ENCODE measurements at regions not wholly inside any gene's neighbourhood (a gene's known extent, or its start where the extent isn't known, plus 50 kb on each side); places are given as distances from the start of the nearest gene placed in this dataset.

GRCh38 chr14:65277027-65277426 lies 135.5 kb upstream of the FUT8 start:
- Histone ChIP-seq H4K20me1 (no peaks in the 10 kb centered on the region), H3K4me2 (no peak overlapping the region), H3K27me3 (no peaks in the 10 kb centered on the region; a peak in 1 of 22 replicates), H3K9me3 (replicated peaks in 1 of 11) (peaks cover 9 to 19% (median 16%) of the 10 kb centered on the region in 11 experiments; a peak in 19 of 22 replicates), H3K9ac (no peak overlapping the region), H3K27ac (no peak overlapping the region), H3K4me3 (no peak overlapping the region), H3K4me1 (peaks cover 4 to 6% (median 5%) of the 10 kb centered on the region in 10 experiments; a peak in 19 of 20 replicates), H3K36me3 (no peaks in the 10 kb centered on the region)
- TF ChIP-seq Cebpa-rat (IDR thresholded peaks at IDR 0.05): no peak

- no peak overlapping the region for H3K4me2 ChIP-seq
- H3K9me3 ChIP-seq (replicated peaks in 1 of 11): peaks cover 9 to 19% (median 16%) of the 10 kb centered on the region in 11 experiments; a peak in 19 of 22 replicates
- no peak for TF ChIP-seq Cebpa-rat (IDR thresholded peaks at IDR 0.05)
- no peaks in the 10 kb centered on the region; a peak in 1 of 22 replicates for H3K27me3 ChIP-seq
- H3K9ac ChIP-seq: no peak overlapping the region
- H3K27ac ChIP-seq: no peak overlapping the region
- H4K20me1 ChIP-seq: no peaks in the 10 kb centered on the region
- peaks cover 11 to 13% (median 12%) of the 10 kb centered on the region in 10 experiments for H3K4me1 ChIP-seq
- H3K36me3 ChIP-seq: no peaks in the 10 kb centered on the region
- H3K4me3 ChIP-seq: no peak overlapping the region
Observed at GRCh38 chr14:65277580-65278270, 134.8 kb upstream of the FUT8 start.

GRCh38 chr14:65278589-65278988 lies 133.9 kb upstream of the FUT8 start:
- Histone ChIP-seq H3K9ac (no peak overlapping the region), H4K20me1 (no peaks in the 10 kb centered on the region), H3K4me2 (no peak overlapping the region), H3K36me3 (no peaks in the 10 kb centered on the region), H3K27ac (no peak overlapping the region), H3K9me3 (replicated peaks in 1 of 11) (peaks cover 9 to 19% (median 16%) of the 10 kb centered on the region in 11 experiments; a peak in 19 of 22 replicates), H3K4me3 (no peak overlapping the region), H3K4me1 (peaks cover 17 to 22% (median 20%) of the 10 kb centered on the region in 10 experiments), H3K27me3 (no peaks in the 10 kb centered on the region; a peak in 1 of 22 replicates)
- no peak for TF ChIP-seq Cebpa-rat (IDR thresholded peaks at IDR 0.05)

DNA sequence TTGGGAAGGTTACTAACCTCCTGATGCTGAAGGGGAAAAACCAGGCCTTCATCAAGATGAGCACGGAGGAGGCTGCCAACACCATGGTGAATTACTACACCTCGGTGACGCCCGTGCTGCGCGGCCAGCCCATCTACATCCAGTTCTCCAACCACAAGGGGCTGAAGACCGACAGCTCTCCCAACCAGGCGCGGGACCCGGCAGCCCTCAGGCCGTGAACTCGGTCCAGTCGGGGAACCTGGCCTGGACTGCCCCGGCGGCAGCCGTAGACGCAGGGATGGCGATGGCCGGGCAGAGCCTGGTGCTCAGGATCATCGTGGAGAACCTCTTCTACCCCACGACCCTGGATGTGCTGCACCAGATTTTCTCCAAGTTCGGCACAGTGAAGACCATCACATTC lies 133.0 kb upstream of the FUT8 start:
- Histone ChIP-seq H3K4me2 (no peak overlapping the region), H3K4me1 (peaks cover 17 to 31% (median 29%) of the 10 kb centered on the region in 10 experiments), H3K9ac (no peak overlapping the region), H3K9me3 (replicated peaks in 1 of 11) (peaks cover 9 to 19% (median 16%) of the 10 kb centered on the region in 11 experiments; a peak in 19 of 22 replicates), H3K36me3 (no peaks in the 10 kb centered on the region), H4K20me1 (no peaks in the 10 kb centered on the region), H3K4me3 (no peak overlapping the region), H3K27ac (no peak overlapping the region), H3K27me3 (no peaks in the 10 kb centered on the region)
- no peak for TF ChIP-seq Cebpa-rat (IDR thresholded peaks at IDR 0.05)

GRCh38 chr14:65279958-65280357 lies 132.6 kb upstream of the FUT8 start:
- TF ChIP-seq Cebpa-rat (IDR thresholded peaks at IDR 0.05): no peak

GRCh38 chr14:65280653-65281052 lies 131.9 kb upstream of the FUT8 start:
- Histone ChIP-seq H3K9ac (no peak overlapping the region), H3K4me2 (no peak overlapping the region), H3K4me3 (no peak overlapping the region), H3K36me3 (no peaks in the 10 kb centered on the region), H3K27ac (no peak overlapping the region), H3K27me3 (no peaks in the 10 kb centered on the region), H3K4me1 (peaks cover 17 to 40% (median 32%) of the 10 kb centered on the region in 10 experiments), H4K20me1 (no peaks in the 10 kb centered on the region), H3K9me3 (replicated peaks in 1 of 11) (peaks cover 9 to 19% (median 16%) of the 10 kb centered on the region in 11 experiments; a peak in 19 of 22 replicates)
- TF ChIP-seq Cebpa-rat (IDR thresholded peaks at IDR 0.05): no peak

More at GRCh38 chr14:65279958-65280357, 132.6 kb upstream of the FUT8 start:
- H3K36me3 ChIP-seq: no peaks in the 10 kb centered on the region
- H3K4me3 ChIP-seq: no peak overlapping the region
- H3K9me3 ChIP-seq (replicated peaks in 1 of 11): peaks cover 9 to 19% (median 16%) of the 10 kb centered on the region in 11 experiments; a peak in 19 of 22 replicates
- H3K27ac ChIP-seq: no peak overlapping the region
- no peaks in the 10 kb centered on the region for H4K20me1 ChIP-seq
- no peaks in the 10 kb centered on the region for H3K27me3 ChIP-seq
- peaks cover 17 to 35% (median 32%) of the 10 kb centered on the region in 10 experiments for H3K4me1 ChIP-seq
- H3K9ac ChIP-seq: no peak overlapping the region
- H3K4me2 ChIP-seq: no peak overlapping the region

DNA sequence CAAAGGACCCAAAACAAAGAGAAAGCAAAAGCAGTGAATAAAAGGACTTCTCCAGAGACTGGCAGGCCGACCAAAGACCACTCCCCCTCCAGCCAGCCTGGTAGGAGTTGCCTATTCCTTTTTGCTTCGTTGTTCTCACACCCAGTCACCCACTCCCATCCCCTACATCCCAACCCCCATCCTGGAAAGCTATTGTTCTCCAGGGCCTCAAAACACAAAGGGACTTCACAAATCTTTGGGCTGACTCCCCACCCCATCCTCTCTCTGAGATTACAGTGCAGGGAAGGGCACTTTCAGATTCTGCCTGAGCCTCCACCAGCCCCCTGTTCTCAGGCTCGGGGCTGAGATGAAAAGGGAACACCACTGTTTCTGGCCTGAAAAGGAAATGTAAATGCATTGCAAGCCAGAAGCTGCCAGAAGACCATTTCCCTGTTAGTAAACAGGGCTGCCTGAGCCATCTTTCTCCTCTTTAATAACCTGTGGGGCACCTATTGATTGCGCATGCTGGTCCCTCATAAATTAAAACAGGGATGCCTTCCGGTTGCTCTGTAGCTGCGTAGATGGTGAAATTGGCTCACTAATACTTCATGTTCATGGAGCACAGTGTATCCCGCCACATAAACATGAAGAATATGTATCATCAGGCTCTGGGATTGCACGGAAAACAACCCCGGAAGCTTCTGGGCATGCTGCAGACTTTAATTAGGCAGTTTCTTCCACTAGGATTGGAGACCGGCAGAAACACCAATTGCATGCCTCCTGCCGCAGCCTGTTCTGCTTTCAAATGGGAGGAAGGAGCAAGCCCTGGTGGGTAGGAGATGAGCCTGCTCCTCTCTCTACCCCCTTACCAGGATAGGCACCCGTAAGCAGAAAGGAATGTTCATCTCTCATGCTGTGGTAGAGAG lies 130.3 kb upstream of the FUT8 start:
- TF ChIP-seq Cebpa-rat (IDR thresholded peaks at IDR 0.05): no peak
- H3K36me3 ChIP-seq: no peaks in the 10 kb centered on the region
- peaks cover 0 to 3% (median 0%) of the 10 kb centered on the region in 11 experiments; a peak in 1 of 22 replicates for H3K27me3 ChIP-seq
- peak overlapping the region; percentile 25 to 69 (median 58); a peak in 20 of 22 replicates for H3K9ac ChIP-seq
- peak overlapping the region in 10 of 11 experiments; percentile 22 to 69 (median 56); a peak in 20 of 22 replicates for H3K27ac ChIP-seq
- peaks cover 9 to 19% (median 16%) of the 10 kb centered on the region in 11 experiments; a peak in 19 of 22 replicates for H3K9me3 ChIP-seq (replicated peaks in 1 of 11)
- peak overlapping the region in 4 of 10 experiments; percentile 8 to 45 (median 27); a peak in 8 of 20 replicates for H3K4me3 ChIP-seq
- H3K4me2 ChIP-seq: peak overlapping the region; percentile 55 to 92 (median 76)
- H3K4me1 ChIP-seq: peaks cover 21 to 53% (median 44%) of the 10 kb centered on the region in 10 experiments
- H4K20me1 ChIP-seq: no peaks in the 10 kb centered on the region

- Histone ChIP-seq H3K36me3 (no peaks in the 10 kb centered on the region), H3K9me3 (replicated peaks in 1 of 11) (peaks cover 9 to 19% (median 16%) of the 10 kb centered on the region in 11 experiments; a peak in 19 of 22 replicates), H3K4me3 (no peak overlapping the region), H4K20me1 (no peaks in the 10 kb centered on the region), H3K27me3 (peaks cover 0 to 6% (median 0%) of the 10 kb centered on the region in 11 experiments; a peak in 1 of 22 replicates), H3K4me1 (peaks cover 27 to 59% (median 51%) of the 10 kb centered on the region in 10 experiments), H3K9ac (peak overlapping the region in 2 of 11 experiments; percentile 53 to 62; a peak in 3 of 22 replicates), H3K27ac (peak overlapping the region in 8 of 11 experiments; percentile 48 to 69 (median 60); a peak in 8 of 22 replicates), H3K4me2 (peak overlapping the region; percentile 55 to 92 (median 76))
- TF ChIP-seq Cebpa-rat (IDR thresholded peaks at IDR 0.05): no peak
Observed at GRCh38 chr14:65282896-65283253, 129.7 kb upstream of the FUT8 start.

All from BLaER1 treated with 17β-estradiol and CSF1 and Interleukin-3, amounts not matched to agents 10 nM and 100 nM (cell line).